ENCODE measurements at regions not wholly inside any gene's neighbourhood (a gene's known extent, or its start where the extent isn't known, plus 50 kb on each side); places are given as distances from the start of the nearest gene placed in this dataset.
"Not testable (repeated sequence)": the region's sequence is repeated elsewhere in the genome, so short reads cannot be mapped to it uniquely, and the experiment has no call there.

DNA sequence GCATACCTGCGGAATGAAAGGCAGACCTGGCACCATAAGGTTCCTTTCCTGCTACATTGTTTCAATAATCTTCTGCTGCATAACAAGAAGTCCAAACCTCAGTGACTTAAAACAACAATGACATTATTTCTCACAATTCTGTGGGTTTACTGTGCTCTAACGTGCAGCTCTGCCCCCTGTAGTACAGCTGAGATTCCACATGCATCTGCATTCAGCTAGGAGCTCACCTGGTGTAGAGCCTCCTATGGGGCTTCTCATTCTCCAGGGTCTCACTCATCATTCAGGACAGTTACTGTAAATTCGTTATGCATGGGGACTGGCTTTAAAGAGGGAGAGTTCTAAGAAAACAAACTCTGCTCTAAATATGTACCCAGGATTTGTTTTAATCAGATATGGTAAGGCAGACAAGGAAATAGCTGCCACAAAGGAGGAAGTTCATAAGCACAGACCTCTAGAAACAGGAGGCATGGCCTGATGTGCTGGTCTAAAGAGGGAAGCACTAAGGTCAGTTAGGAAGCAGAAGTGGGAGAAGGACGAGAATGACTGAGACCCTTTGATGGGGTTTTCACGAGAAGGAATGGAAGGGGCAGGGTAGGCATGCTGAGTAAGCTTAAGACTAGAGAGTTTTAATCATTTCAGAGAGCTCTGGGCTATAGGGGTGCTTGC lies 347.0 kb downstream of the NEK10 start:
- TF ChIP-seq, protein P1, sequence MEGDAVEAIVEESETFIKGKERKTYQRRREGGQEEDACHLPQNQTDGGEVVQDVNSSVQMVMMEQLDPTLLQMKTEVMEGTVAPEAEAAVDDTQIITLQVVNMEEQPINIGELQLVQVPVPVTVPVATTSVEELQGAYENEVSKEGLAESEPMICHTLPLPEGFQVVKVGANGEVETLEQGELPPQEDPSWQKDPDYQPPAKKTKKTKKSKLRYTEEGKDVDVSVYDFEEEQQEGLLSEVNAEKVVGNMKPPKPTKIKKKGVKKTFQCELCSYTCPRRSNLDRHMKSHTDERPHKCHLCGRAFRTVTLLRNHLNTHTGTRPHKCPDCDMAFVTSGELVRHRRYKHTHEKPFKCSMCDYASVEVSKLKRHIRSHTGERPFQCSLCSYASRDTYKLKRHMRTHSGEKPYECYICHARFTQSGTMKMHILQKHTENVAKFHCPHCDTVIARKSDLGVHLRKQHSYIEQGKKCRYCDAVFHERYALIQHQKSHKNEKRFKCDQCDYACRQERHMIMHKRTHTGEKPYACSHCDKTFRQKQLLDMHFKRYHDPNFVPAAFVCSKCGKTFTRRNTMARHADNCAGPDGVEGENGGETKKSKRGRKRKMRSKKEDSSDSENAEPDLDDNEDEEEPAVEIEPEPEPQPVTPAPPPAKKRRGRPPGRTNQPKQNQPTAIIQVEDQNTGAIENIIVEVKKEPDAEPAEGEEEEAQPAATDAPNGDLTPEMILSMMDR (IDR thresholded peaks at IDR 0.05; ENCODE audit: extremely low read depth, missing control alignments), result peak; percentile 6
- DNase-seq (ENCODE audit: low spot score), result no peak

- no peak for DNase-seq (ENCODE audit: low spot score)
- TF ChIP-seq, protein P1 (IDR thresholded peaks at IDR 0.05; ENCODE audit: extremely low read depth, missing control alignments), result no peak
These were observed 344.7 kb downstream of the NEK10 start for GRCh38 chr3:27024493-27024892.

DNA sequence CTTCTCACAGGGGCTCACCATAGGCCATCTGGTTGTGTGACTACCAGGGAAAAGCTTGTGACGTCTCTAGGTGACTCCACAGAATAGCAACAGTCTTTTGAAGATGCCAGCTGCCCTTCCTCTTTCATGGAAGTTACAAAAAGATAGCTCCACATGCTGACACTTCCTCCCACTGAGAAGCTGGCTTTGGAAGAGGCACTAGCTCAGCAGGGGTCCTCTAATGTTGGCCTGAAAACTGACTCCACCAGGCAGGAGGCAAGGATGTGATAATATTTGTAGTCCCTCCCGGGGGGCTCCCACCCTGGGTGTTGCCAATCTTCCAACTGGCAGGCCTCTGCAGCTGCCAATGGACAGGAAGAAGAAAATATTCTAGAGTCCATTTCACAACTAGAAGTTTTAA lies 343.5 kb downstream of the NEK10 start:
- DNase-seq (ENCODE audit: low spot score), result no peak
- TF ChIP-seq, protein P1 (IDR thresholded peaks at IDR 0.05; ENCODE audit: extremely low read depth, missing control alignments), result no peak

GRCh38 chr3:27031476-27031875 lies 337.7 kb downstream of the NEK10 start:
- TF ChIP-seq, protein P1 (IDR thresholded peaks at IDR 0.05; ENCODE audit: extremely low read depth, missing control alignments), result no peak
- DNase-seq (ENCODE audit: low spot score), result no peak

DNA sequence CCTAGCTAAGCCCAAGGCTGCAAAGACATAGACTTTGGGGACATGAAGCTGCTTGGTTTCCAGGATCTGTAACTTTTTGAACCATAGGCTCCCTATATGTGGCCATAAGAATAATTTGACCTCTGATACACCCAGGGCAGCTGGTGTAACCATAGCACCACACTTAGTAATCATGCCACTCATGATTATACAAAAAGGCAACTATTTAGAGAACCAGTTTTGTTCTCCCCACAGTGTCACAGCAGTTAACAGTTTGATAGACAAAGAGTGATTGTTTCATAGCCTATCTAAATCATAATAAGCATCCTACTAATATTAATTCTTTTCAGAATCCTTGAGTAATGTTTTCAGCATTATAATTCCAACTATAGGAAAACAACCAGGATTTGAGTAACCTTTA lies 334.9 kb downstream of the NEK10 start:
- DNase-seq (ENCODE audit: low spot score), result no peak
- TF ChIP-seq, protein P1 (IDR thresholded peaks at IDR 0.05; ENCODE audit: extremely low read depth, missing control alignments), result no peak

DNA sequence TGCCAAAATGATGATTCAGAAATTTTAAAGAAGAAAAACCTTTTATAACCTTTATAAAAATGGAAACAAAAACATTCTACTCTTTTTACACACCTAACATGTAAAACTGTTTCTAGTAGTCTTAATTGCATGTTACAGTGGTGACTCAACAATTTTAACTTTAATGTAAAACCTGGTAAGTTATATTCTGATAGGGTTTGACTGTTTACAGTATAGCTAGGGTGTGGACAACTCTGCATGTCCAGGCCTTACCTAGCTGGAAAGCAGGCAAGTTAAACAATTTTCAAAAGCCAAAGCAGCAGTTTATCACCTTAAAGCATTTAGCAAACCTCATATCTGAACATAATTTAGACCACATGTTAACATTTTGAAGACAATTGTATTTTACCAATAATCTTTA lies 328.5 kb downstream of the NEK10 start:
- TF ChIP-seq, protein P1 (IDR thresholded peaks at IDR 0.05; ENCODE audit: extremely low read depth, missing control alignments), result no peak
- no peak for DNase-seq (ENCODE audit: low spot score)

- DNase-seq (ENCODE audit: low spot score), result not testable (repeated sequence)
These were observed 326.6 kb downstream of the NEK10 start for GRCh38 chr3:27042541-27042940.

GRCh38 chr3:27043328-27043955 lies 325.7 kb downstream of the NEK10 start:
- DNase-seq (ENCODE audit: low spot score), result no peak
- TF ChIP-seq, protein P1 (IDR thresholded peaks at IDR 0.05; ENCODE audit: extremely low read depth, missing control alignments), result no peak

All from GM20000 (cell line).